ENCODE measurements at regions not wholly inside any gene's neighbourhood (a gene's known extent, or its start where the extent isn't known, plus 50 kb on each side); places are given as distances from the start of the nearest gene placed in this dataset.

GRCh38 chr6:76472858-76473257 lies 400.4 kb upstream of the IMPG1 start:
- Histone ChIP-seq H3K36me3 (ENCODE audit: control insufficient read depth, insufficient read depth, low read length) (no peaks in the 10 kb centered on the region), H3K4me1 (no peaks in the 10 kb centered on the region), H3K9me3 (no peaks in the 10 kb centered on the region), H3K27me3 (replicated peaks; ENCODE audit: control insufficient read depth, insufficient read depth, low read length) (no peaks in the 10 kb centered on the region), H3K4me3 (ENCODE audit: low read depth, low read length) (no peak overlapping the region)
- no TSS peak for BruUV-seq (replicated peaks)
- intact Hi-C loops (cut with micrococcal nuclease; ENCODE audit: unreplicated experiment): no loop called here
- no peak for DNase-seq
- TF ChIP-seq CTCF (IDR thresholded peaks at IDR 0.05; ENCODE audit: insufficient read depth in 1 of 2, low read depth in 1 of 2, low read length in 1 of 2, severe bottlenecking in 1 of 2, unreplicated experiment in 1 of 2): no peak
- Mint-ChIP-seq H3K36me3 (ENCODE audit: insufficient read depth, unreplicated experiment) (no peaks in the 10 kb centered on the region), H3K4me1 (ENCODE audit: low read depth, unreplicated experiment) (no peaks in the 10 kb centered on the region), H3K9me3 (ENCODE audit: unreplicated experiment) (no peaks in the 10 kb centered on the region), H3K27me3 (ENCODE audit: insufficient read depth, unreplicated experiment) (no peaks in the 10 kb centered on the region), H3K4me3 (ENCODE audit: unreplicated experiment) (no peak overlapping the region), H3K27ac (ENCODE audit: unreplicated experiment) (no peak overlapping the region)
- CTCF ChIA-PET: no interaction called here
- POLR2A ChIA-PET: no interaction called here

GRCh38 chr6:76466286-76466685 lies 393.8 kb upstream of the IMPG1 start:
- Mint-ChIP-seq H3K9me3 (ENCODE audit: unreplicated experiment) (no peaks in the 10 kb centered on the region), H3K4me3 (ENCODE audit: unreplicated experiment) (no peak overlapping the region), H3K27me3 (ENCODE audit: insufficient read depth, unreplicated experiment) (no peaks in the 10 kb centered on the region), H3K27ac (ENCODE audit: unreplicated experiment) (no peak overlapping the region), H3K4me1 (ENCODE audit: low read depth, unreplicated experiment) (no peaks in the 10 kb centered on the region), H3K36me3 (ENCODE audit: insufficient read depth, unreplicated experiment) (no peaks in the 10 kb centered on the region)
- Histone ChIP-seq H3K4me1 (no peaks in the 10 kb centered on the region), H3K36me3 (ENCODE audit: control insufficient read depth, insufficient read depth, low read length) (no peaks in the 10 kb centered on the region), H3K4me3 (ENCODE audit: low read depth, low read length) (no peak overlapping the region), H3K27me3 (replicated peaks; ENCODE audit: control insufficient read depth, insufficient read depth, low read length) (no peaks in the 10 kb centered on the region), H3K9me3 (no peaks in the 10 kb centered on the region)
- ChIA-PET CTCF (no interaction called here), POLR2A (no interaction called here)
- no TSS peak for BruUV-seq (replicated peaks)
- no peak for TF ChIP-seq CTCF (IDR thresholded peaks at IDR 0.05; ENCODE audit: insufficient read depth in 1 of 2, low read depth in 1 of 2, low read length in 1 of 2, severe bottlenecking in 1 of 2, unreplicated experiment in 1 of 2)
- DNase-seq: no peak
- intact Hi-C loops (cut with micrococcal nuclease; ENCODE audit: unreplicated experiment): no loop called here

GRCh38 chr6:76465410-76465809 lies 392.9 kb upstream of the IMPG1 start:
- BruUV-seq (replicated peaks): no TSS peak
- ChIA-PET CTCF (no interaction called here), POLR2A (no interaction called here)
- Histone ChIP-seq H3K9me3 (no peaks in the 10 kb centered on the region), H3K27me3 (replicated peaks; ENCODE audit: control insufficient read depth, insufficient read depth, low read length) (no peaks in the 10 kb centered on the region), H3K36me3 (ENCODE audit: control insufficient read depth, insufficient read depth, low read length) (no peaks in the 10 kb centered on the region), H3K4me1 (no peaks in the 10 kb centered on the region), H3K4me3 (ENCODE audit: low read depth, low read length) (no peak overlapping the region)
- Mint-ChIP-seq H3K4me1 (ENCODE audit: low read depth, unreplicated experiment) (no peaks in the 10 kb centered on the region), H3K36me3 (ENCODE audit: insufficient read depth, unreplicated experiment) (no peaks in the 10 kb centered on the region), H3K9me3 (ENCODE audit: unreplicated experiment) (no peaks in the 10 kb centered on the region), H3K4me3 (ENCODE audit: unreplicated experiment) (no peak overlapping the region), H3K27me3 (ENCODE audit: insufficient read depth, unreplicated experiment) (no peaks in the 10 kb centered on the region), H3K27ac (ENCODE audit: unreplicated experiment) (no peak overlapping the region)
- intact Hi-C loops (cut with micrococcal nuclease; ENCODE audit: unreplicated experiment): no loop called here
- TF ChIP-seq CTCF (IDR thresholded peaks at IDR 0.05; ENCODE audit: insufficient read depth in 1 of 2, low read depth in 1 of 2, low read length in 1 of 2, severe bottlenecking in 1 of 2, unreplicated experiment in 1 of 2): no peak
- DNase-seq: no peak
